ENCODE measurements at regions not wholly inside any gene's neighbourhood (a gene's known extent, or its start where the extent isn't known, plus 50 kb on each side); places are given as distances from the start of the nearest gene placed in this dataset.
"Not testable (repeated sequence)": the region's sequence is repeated elsewhere in the genome, so short reads cannot be mapped to it uniquely, and the experiment has no call there.

DNA sequence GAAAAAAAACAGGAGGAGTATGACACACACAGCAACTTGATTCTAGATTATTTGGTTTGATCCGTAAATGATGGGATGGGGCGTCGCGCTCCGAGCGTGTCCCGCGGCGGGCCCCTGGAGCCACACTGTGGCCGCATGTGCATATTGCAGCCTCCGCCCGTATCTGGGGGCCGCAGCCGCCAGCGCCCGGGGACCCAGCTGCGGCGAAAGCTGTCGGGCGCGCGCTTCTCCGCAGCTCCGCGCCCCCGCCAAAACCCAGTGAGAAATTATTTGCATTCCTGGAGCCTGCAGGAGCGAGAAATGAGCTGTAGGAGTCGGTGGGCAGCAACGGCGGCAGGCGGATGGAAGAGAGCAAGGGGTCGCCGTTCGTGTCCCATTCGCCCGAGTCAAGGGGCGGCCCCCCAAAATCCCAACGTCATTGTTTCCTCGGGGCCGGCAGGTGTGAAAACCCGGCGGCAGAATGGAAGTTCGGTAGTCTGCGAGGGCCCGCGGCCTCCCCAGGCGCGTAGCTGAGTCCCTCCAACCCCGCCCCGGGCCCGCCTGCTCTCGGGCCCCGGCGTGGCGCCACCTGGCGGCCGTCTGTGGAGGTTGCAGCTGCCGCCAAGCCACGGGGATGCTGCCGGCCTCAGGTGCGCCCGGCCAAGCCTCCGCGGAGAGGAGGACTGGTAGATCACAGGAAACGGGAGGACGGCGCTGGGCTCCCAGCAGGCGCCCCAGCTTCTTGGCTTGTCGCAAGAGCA is 86.8 kb downstream of the FAM72B start:
- H3K36me3 ChIP-seq (ENCODE audit: insufficient read depth, low read length); H4K20me1 ChIP-seq (ENCODE audit: insufficient read depth); H2AFZ ChIP-seq (ENCODE audit: low read depth, low read length); H3K79me2 ChIP-seq (replicated peaks; ENCODE audit: insufficient read depth, low read length); H3F3A ChIP-seq (ENCODE audit: insufficient read depth, low read length, poor library complexity, severe bottlenecking); H3K27ac ChIP-seq (ENCODE audit: low read length); H3K4me2 ChIP-seq (ENCODE audit: low read length); H3K27me3 ChIP-seq (ENCODE audit: insufficient read depth, low read depth, low read length); H3K9me3 ChIP-seq (ENCODE audit: low read length); H3K9me2 ChIP-seq (ENCODE audit: insufficient read depth, low read length): not testable (repeated sequence)
- peak overlapping the region; percentile 60 for H3K4me3 ChIP-seq (ENCODE audit: low read length)
- peak; percentile 74 for TF ChIP-seq SMC3 (conservative IDR thresholded peaks at IDR 0.05; ENCODE audit: poor library complexity)
- TF ChIP-seq, protein P1, sequence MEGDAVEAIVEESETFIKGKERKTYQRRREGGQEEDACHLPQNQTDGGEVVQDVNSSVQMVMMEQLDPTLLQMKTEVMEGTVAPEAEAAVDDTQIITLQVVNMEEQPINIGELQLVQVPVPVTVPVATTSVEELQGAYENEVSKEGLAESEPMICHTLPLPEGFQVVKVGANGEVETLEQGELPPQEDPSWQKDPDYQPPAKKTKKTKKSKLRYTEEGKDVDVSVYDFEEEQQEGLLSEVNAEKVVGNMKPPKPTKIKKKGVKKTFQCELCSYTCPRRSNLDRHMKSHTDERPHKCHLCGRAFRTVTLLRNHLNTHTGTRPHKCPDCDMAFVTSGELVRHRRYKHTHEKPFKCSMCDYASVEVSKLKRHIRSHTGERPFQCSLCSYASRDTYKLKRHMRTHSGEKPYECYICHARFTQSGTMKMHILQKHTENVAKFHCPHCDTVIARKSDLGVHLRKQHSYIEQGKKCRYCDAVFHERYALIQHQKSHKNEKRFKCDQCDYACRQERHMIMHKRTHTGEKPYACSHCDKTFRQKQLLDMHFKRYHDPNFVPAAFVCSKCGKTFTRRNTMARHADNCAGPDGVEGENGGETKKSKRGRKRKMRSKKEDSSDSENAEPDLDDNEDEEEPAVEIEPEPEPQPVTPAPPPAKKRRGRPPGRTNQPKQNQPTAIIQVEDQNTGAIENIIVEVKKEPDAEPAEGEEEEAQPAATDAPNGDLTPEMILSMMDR (IDR thresholded peaks at IDR 0.05; ENCODE audit: poor library complexity, severe bottlenecking): peak; percentile 77
- H3K9ac ChIP-seq (ENCODE audit: low read length): peak overlapping the region; percentile 47

GRCh38 chr1:121097867-121098215 is 86.3 kb downstream of the FAM72B start:
- Histone ChIP-seq H3K4me3 (ENCODE audit: low read length) (peak overlapping the region; percentile 60), H3K9ac (ENCODE audit: low read length) (peak overlapping the region; percentile 47)
- H3K4me2 ChIP-seq (ENCODE audit: low read length); H3K27ac ChIP-seq (ENCODE audit: low read length); H4K20me1 ChIP-seq (ENCODE audit: insufficient read depth); H3K9me2 ChIP-seq (ENCODE audit: insufficient read depth, low read length); H3K27me3 ChIP-seq (ENCODE audit: insufficient read depth, low read depth, low read length); H3F3A ChIP-seq (ENCODE audit: insufficient read depth, low read length, poor library complexity, severe bottlenecking); H2AFZ ChIP-seq (ENCODE audit: low read depth, low read length); H3K36me3 ChIP-seq (ENCODE audit: insufficient read depth, low read length); H3K9me3 ChIP-seq (ENCODE audit: low read length); H3K79me2 ChIP-seq (replicated peaks; ENCODE audit: insufficient read depth, low read length): not testable (repeated sequence)

DNA sequence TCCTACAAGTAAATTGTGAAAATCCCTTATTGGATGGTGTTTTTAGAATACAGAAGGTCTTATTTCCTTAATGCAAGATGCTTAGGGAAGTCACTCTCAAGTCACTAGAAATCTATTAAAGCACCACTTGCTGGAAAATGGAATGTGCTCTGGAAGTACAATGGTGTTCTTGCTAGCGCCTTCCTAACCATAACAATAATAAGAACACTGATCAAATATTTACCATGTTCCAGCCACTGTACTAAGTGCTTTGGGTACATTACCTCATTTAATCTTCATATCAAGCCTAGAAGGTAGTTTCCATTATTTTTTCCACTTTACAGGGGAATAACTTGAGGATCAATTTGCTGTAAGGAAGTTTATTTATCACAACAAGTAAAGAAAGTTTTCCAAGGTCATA is 75.1 kb downstream of the FAM72B start:
- not testable (repeated sequence) for H3K9me3 ChIP-seq (ENCODE audit: low read length); H3K79me2 ChIP-seq (replicated peaks; ENCODE audit: insufficient read depth, low read length); H3K4me2 ChIP-seq (ENCODE audit: low read length); H4K20me1 ChIP-seq (ENCODE audit: insufficient read depth); H3K9me2 ChIP-seq (ENCODE audit: insufficient read depth, low read length); H3K4me3 ChIP-seq (ENCODE audit: low read length); H3K27me3 ChIP-seq (ENCODE audit: insufficient read depth, low read depth, low read length); H3F3A ChIP-seq (ENCODE audit: insufficient read depth, low read length, poor library complexity, severe bottlenecking); H3K36me3 ChIP-seq (ENCODE audit: insufficient read depth, low read length); H2AFZ ChIP-seq (ENCODE audit: low read depth, low read length); H3K9ac ChIP-seq (ENCODE audit: low read length); H3K27ac ChIP-seq (ENCODE audit: low read length)

- H3K4me3 ChIP-seq (ENCODE audit: low read length); H3K27ac ChIP-seq (ENCODE audit: low read length); H3K36me3 ChIP-seq (ENCODE audit: insufficient read depth, low read length); H4K20me1 ChIP-seq (ENCODE audit: insufficient read depth); H3F3A ChIP-seq (ENCODE audit: insufficient read depth, low read length, poor library complexity, severe bottlenecking); H3K9ac ChIP-seq (ENCODE audit: low read length); H3K9me2 ChIP-seq (ENCODE audit: insufficient read depth, low read length); H2AFZ ChIP-seq (ENCODE audit: low read depth, low read length); H3K4me2 ChIP-seq (ENCODE audit: low read length); H3K9me3 ChIP-seq (ENCODE audit: low read length); H3K27me3 ChIP-seq (ENCODE audit: insufficient read depth, low read depth, low read length); H3K79me2 ChIP-seq (replicated peaks; ENCODE audit: insufficient read depth, low read length): not testable (repeated sequence)
These were observed 67.4 kb downstream of the FAM72B start for GRCh38 chr1:121116522-121117297.

DNA sequence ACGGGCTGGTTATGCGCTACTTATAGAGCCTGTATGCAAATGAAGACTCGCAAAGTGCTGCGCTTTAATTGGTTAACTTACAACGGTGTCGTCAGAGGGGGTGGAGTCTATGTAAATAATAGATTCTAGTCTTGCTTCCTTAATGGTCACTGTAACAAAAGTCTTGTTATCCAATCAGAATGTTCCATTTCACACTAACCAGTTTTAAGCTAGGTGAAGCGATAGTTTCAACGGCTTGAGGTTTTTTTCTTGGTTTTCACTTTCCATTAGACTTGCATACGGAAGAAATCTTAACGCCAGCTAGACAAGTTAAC is 66.9 kb downstream of the FAM72B start:
- H3K36me3 ChIP-seq (ENCODE audit: insufficient read depth, low read length); H3F3A ChIP-seq (ENCODE audit: insufficient read depth, low read length, poor library complexity, severe bottlenecking); H2AFZ ChIP-seq (ENCODE audit: low read depth, low read length); H4K20me1 ChIP-seq (ENCODE audit: insufficient read depth); H3K9me2 ChIP-seq (ENCODE audit: insufficient read depth, low read length); H3K4me2 ChIP-seq (ENCODE audit: low read length); H3K27ac ChIP-seq (ENCODE audit: low read length); H3K4me3 ChIP-seq (ENCODE audit: low read length); H3K27me3 ChIP-seq (ENCODE audit: insufficient read depth, low read depth, low read length); H3K79me2 ChIP-seq (replicated peaks; ENCODE audit: insufficient read depth, low read length); H3K9me3 ChIP-seq (ENCODE audit: low read length); H3K9ac ChIP-seq (ENCODE audit: low read length): not testable (repeated sequence)

- not testable (repeated sequence) for H3K9me2 ChIP-seq (ENCODE audit: insufficient read depth, low read length); H3K4me3 ChIP-seq (ENCODE audit: low read length); H3K4me2 ChIP-seq (ENCODE audit: low read length); H3K36me3 ChIP-seq (ENCODE audit: insufficient read depth, low read length); H3K27me3 ChIP-seq (ENCODE audit: insufficient read depth, low read depth, low read length); H2AFZ ChIP-seq (ENCODE audit: low read depth, low read length); H3K79me2 ChIP-seq (replicated peaks; ENCODE audit: insufficient read depth, low read length); H3K9me3 ChIP-seq (ENCODE audit: low read length); H3K9ac ChIP-seq (ENCODE audit: low read length); H3F3A ChIP-seq (ENCODE audit: insufficient read depth, low read length, poor library complexity, severe bottlenecking); H4K20me1 ChIP-seq (ENCODE audit: insufficient read depth); H3K27ac ChIP-seq (ENCODE audit: low read length)
These were observed 66.3 kb downstream of the FAM72B start for GRCh38 chr1:121117622-121118479.
